ENCODE measurements at regions not wholly inside any gene's neighbourhood (a gene's known extent, or its start where the extent isn't known, plus 50 kb on each side); places are given as distances from the start of the nearest gene placed in this dataset.

- TF ChIP-seq KLF11 (CRISPR knock-in tag; IDR thresholded peaks at IDR 0.05) (no peak), SP2 (CRISPR knock-in tag; IDR thresholded peaks at IDR 0.05) (no peak), FOXO4 (CRISPR knock-in tag; conservative IDR thresholded peaks at IDR 0.05) (no peak), POLR2A (IDR thresholded peaks at IDR 0.05; ENCODE audit: insufficient read depth in 1 of 2, low read depth in 2 of 2, low read length in 2 of 2) (no peak), ZNF672 (CRISPR knock-in tag; IDR thresholded peaks at IDR 0.05) (no peak), ZNF746 (CRISPR knock-in tag; IDR thresholded peaks at IDR 0.05) (no peak), RFX3 (CRISPR knock-in tag; IDR thresholded peaks at IDR 0.05) (no peak), PAF1 (CRISPR knock-in tag; IDR thresholded peaks at IDR 0.05) (no peak), ELF1 (CRISPR knock-in tag; IDR thresholded peaks at IDR 0.05) (no peak), ZNF773 (CRISPR knock-in tag; IDR thresholded peaks at IDR 0.05; ENCODE audit: borderline replicate concordance) (no peak), RBM22 (optimal IDR thresholded peaks at IDR 0.05; ENCODE audit: low read length) (no peak), GPN1 (CRISPR knock-in tag; IDR thresholded peaks at IDR 0.05; ENCODE audit: borderline replicate concordance) (no peak)
- TF ChIP-seq, protein P1, sequence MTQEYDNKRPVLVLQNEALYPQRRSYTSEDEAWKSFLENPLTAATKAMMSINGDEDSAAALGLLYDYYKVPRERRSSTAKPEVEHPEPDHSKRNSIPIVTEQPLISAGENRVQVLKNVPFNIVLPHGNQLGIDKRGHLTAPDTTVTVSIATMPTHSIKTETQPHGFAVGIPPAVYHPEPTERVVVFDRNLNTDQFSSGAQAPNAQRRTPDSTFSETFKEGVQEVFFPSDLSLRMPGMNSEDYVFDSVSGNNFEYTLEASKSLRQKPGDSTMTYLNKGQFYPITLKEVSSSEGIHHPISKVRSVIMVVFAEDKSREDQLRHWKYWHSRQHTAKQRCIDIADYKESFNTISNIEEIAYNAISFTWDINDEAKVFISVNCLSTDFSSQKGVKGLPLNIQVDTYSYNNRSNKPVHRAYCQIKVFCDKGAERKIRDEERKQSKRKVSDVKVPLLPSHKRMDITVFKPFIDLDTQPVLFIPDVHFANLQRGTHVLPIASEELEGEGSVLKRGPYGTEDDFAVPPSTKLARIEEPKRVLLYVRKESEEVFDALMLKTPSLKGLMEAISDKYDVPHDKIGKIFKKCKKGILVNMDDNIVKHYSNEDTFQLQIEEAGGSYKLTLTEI (CRISPR knock-in tag; conservative IDR thresholded peaks at IDR 0.05): no peak
- TF ChIP-seq, protein P2, sequence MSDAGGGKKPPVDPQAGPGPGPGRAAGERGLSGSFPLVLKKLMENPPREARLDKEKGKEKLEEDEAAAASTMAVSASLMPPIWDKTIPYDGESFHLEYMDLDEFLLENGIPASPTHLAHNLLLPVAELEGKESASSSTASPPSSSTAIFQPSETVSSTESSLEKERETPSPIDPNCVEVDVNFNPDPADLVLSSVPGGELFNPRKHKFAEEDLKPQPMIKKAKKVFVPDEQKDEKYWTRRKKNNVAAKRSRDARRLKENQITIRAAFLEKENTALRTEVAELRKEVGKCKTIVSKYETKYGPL (CRISPR knock-in tag; IDR thresholded peaks at IDR 0.05): no peak
Observed at GRCh38 chr3:99442599-99442998, 195.8 kb upstream of the COL8A1 start (continued).

Measured in HepG2 (cell line).